HG02588 (cell line): ENCODE measurements at regions not wholly inside any gene's neighbourhood (a gene's known extent, or its start where the extent isn't known, plus 50 kb on each side); places are given as distances from the start of the nearest gene placed in this dataset.
"Not testable (repeated sequence)": the region's sequence is repeated elsewhere in the genome, so short reads cannot be mapped to it uniquely, and the experiment has no call there.

ENCODE experiments used
- ATAC-seq: cut with Tn5 transposase; IDR thresholded peaks from one replicate; pipeline ENCODE4 v1.9.1; 2021; ENCODE audit warnings: mild to moderate bottlenecking, moderate library complexity; ENCODE audit not compliant: unreplicated experiment

DNA sequence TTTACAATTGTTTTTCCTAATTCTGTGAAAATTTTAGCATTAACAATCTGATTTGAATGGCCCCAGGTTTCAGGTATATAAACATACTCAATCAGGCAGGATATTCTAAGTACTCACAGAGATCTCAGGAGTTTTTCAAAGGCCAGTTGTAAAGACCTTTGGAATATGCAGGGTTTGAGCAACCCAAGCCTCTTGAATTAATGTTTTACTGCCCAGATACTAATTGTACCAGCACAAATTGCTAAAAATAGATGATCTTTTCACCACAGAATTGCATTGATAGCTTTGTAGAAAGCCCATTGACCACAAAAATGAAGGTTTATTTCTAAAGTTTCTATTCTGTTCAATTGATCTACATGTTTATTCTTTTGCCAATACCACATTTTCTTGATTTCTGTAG lies 186.5 kb downstream of the OSTF1 start:
- ATAC-seq: no peak

DNA sequence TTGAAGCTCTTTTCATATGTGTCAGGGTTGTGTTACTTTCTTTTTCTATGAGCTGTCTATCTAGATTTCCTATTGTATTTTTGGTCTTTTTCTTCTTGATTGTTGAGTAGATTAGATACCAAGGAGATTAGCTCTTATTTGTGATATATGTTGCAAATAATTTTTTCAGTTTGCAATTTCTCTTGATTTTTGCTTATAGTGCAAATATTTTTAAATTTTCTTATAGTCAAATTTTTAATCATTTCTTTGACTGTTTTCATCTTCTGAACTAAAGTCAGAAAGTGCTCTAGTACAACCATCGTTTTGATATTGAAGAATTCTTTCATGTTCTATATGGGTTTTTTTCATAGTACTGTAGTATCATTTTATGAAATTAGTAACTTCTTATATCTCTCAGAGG lies 193.7 kb downstream of the OSTF1 start:
- no peak for ATAC-seq

DNA sequence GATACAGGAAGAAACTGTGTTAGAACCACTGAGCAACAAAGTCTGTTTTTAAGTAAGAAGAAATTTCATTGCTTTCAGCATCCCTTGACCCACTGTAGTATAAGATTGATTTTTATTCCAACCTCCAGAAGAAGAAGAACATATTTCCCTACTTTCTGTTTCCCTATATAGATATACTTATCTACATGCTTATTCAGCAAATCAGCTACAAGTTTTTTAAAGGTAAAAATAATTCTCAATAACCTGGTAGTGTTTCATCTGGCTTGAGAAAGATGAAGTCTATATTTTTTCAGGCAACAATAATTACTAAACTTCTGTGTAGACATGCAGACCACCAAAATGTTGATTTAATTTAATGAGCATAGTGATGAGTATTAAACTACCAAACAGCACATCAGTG lies 201.0 kb downstream of the OSTF1 start:
- no peak for ATAC-seq

DNA sequence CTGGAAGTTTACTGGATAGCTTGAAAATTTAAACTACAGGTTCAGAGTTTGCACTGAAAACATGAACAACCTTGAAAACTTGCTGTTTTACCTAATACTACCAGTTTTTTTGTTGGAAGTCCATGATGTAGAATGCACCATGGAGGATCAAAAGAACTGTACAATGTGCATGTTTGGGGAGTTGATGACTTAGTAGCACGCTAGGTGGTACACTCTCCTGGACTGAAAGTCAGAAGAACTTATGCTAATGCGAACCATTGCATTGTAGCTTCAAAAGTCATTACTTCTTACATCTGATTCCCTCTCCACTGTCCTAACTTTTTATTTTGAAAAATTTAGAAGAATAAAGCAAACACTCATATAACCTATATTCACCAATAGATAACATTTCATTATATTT lies 211.0 kb downstream of the OSTF1 start:
- no peak for ATAC-seq

DNA sequence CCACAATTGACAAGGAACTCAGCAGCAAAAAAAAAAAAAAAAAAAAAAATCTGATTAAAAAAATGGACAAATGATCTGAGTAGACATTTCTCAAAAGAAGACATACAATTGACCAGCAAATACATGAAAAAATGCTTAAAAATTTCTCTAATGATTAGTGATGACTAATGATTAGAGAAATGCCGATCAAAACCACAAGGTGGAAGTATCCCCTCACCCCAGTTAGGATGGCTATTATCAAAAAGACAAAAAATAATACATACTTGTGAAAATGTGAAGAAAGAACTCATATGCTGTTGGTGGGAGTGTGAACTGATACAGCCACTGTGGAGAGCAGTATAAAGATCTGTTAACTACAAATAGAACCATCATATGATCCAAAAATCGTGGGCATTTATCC lies 245.3 kb downstream of the OSTF1 start:
- no peak for ATAC-seq

DNA sequence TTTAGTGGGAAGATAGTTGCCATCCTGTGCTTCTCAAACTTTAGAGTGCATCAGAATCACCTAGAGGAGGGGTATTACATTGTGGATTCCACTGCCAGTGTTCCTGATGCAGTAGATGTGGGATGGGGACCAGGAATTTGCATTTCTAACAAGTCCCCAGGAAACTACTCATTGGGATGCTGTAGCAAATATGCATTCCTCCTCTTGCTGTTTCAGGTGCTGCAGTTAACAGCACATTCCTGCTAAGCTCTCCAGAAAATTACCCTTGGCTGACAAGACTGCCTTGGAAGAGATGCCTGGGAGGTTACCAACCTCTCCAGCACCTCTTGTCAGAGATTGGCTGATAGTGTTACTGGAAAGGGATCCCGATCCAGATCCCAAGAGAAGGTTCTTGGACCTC lies 270.5 kb downstream of the OSTF1 start:
- no peak for ATAC-seq

DNA sequence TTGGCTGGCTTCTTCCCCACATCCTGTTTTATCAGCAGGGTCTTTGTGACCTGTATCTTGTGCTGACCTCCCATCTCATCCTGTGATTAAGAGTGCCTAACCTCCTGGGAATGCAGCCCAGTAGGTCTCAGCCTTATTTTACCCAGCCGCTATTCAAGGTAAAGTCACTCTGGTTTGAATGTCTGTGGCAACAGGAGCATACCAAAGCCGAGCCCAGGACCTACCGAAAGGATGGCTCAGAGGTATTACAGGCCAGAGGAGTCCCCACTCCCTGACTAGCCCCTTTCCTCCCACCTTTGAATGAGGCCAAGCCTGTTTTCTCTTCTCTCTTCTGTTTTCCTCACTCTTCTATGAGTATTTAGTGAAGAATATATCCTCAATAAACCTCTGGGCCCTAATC lies 271.3 kb downstream of the OSTF1 start:
- ATAC-seq: no peak

DNA sequence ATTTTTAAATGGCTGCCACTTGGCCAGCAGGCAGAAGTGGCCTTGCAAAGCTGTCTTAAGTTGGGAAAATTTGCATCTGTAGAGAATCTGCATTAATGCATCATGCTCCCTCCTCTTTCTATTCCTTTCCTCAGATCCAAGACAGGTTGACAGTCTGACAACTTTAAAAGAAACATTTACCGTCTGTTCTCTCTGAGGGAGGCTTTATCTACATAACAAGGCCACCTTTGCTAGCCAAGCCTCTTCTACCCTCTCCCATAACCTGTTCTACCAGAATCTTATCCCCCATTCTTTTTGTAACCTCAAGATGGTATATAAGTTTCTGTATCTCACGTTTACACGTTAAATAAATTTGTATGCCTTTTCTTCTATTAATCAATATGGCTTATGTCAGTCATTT lies 271.9 kb downstream of the OSTF1 start:
- no peak for ATAC-seq

DNA sequence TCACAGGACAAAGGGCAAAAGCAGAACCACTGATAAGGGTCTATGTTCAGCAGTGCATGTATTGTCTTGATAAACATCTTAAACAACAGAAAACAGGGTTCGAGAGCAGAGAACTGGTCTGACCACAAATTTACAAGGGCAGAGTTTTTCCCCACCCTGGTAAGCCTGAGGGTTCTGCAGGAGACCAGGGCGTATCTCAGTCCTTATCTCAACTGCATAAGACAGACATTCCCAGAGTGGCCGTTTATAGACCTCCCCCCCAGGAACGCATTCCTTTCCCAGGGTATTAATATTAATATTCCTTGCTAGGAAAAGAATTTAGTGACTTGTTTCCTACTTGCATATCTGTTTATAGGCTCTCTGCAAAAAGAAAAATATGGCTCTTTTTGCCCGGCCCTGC lies 274.1 kb downstream of the OSTF1 start:
- ATAC-seq: not testable (repeated sequence)

DNA sequence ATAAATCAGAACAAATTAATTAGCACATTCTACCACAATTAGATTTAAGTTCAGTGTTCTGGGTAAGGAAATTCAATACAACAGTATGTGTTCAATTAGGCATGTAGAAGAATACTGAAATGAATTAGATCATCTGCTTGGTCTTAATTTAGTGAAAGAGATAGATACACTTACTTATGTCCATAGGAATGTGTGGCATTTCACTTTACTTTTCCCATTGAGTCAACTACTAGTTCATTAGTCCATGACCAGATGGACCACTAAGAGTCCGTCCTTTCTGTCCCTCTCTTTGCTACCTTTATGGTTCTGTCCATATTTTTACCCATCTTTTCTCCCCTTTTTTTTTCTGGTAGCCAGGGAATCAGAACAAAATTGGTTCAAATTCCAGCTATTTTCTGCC lies 276.9 kb downstream of the OSTF1 start:
- no peak for ATAC-seq

DNA sequence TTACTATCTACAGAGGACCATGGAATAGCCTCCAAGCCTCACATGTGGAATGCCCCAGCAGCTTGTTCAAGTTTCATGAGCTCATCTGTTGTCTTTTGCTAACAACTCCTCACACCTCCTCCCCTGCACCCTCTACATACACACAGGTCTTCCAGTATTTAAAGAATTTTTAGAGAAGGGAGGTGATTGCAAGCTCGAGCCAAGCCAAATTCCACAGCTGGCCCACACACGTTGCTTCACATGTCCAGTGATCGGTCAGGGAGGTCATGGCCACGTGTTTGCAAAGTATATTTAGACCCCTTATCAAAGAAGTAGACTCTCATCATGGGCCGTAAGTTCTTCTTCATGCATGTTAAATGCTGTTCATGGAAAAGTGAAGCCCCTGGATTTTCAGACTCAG lies 281.7 kb downstream of the OSTF1 start:
- no peak for ATAC-seq

DNA sequence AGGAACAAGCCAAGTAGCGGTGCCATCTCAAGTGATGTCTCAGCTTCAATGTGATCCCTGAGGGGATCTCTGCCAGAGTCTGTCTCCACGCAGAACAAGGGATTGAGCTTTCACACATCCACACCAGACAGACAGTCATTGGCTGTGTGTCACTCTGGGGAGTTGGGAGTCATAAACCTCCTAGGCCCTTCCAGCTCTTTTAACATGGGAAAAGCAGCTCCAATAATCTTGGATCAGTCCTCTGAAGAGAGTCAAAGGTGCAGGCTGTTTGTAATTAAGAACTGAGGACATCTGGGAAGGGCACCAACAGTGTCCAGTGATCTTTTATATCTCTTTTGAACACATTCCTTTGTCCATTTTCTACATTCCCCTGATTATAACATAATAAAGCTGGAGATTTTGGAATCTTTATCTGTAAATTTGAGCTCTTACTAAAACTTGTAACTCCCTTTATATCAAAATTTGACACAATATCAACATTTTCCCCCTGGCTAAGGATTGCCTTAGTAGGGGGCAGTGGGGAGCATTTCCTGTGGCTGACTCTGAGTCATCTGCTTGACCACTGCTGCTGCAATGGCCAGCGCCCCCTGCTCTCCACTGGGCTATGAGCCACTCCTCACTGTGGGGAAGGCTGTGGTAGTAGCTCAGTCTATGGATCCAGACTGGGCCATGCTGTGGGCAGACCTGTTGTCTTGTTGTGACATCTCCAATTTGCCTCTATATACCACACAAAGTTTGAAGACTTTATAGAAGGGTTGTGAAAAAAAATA lies 284.4 kb downstream of the OSTF1 start:
- ATAC-seq: no peak

DNA sequence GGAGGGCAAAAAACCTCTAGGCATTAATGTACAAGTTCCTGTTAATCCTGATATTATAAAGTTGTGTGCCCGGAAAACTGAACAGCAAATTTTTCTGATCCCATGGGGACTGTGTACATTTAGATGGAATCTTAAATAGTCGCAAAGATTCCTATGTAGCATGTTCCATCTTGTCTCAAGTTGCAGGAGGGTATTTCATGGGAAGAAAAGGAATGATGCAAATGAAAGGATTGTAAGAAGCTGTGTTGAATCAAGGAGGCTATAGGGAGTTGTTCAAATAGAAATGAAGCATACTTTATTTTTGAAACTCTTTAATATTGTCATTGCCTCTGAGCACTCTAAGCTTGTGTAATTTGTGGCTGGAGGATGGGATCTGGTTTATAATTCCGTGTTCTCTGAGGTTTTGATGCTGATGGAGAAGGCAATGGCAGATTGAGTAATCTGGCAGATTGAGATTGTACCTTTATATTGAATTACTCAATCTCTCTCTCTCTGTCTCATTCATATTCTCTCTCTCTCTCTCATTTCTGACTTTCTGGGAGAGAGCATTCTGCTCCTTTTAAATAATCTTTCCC lies 288.5 kb downstream of the OSTF1 start:
- ATAC-seq: no peak

DNA sequence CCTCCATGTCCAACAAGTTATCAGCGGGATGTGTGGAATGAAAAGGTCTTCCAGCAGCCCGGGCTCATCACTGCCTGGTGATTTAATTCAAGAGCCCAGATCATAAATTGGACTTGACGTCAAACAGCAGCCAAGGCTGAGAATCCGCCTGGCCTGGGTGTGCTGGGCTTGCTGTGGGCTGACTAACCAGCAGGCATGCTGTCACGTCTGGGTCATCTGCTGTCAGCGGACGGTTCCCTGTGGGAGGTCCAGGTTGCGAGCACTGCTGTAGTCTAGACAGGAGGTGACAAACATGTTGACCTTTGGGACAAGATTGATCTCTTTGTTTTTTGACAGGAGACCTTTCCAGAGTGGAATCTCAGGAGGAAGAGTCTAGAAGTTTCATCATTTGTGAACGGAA lies 289.7 kb downstream of the OSTF1 start:
- no peak for ATAC-seq

DNA sequence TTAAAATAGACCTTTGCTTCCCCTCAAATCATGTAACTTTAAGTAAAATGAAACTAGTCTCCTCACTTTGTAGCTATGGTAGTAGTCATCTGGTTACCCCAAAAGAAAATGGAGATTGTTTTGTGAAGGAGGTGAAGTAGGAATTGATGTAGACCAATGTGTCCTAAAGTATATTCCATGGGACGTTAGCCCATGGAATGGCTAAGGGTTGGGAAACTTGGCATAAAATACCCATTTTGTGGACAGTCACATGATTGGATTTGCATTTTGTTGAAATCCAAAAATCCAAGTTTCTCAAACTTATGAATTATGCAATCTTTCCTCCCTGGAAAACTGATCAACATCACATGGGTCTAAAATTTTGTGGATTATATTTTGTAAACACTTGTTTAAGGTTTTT lies 290.6 kb downstream of the OSTF1 start:
- ATAC-seq: no peak

DNA sequence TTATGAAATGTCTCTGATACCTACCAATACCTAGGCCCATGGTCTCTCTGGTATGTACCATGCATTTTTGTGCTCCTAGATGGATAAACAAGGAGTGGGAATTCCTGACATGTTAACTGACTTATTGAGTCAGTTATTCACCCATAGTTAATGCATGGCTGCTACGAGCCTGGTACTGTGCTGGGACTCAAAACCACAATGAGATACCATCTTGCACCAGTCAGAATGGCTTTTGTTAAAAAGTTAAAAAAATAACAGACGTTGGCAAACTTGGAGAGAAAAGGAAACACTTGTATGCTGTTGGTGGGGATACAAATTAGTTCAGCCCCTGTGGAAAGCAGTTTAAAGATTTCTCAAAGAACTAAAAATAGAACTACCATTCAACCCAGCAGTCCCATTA lies 293.8 kb downstream of the OSTF1 start:
- ATAC-seq: no peak

DNA sequence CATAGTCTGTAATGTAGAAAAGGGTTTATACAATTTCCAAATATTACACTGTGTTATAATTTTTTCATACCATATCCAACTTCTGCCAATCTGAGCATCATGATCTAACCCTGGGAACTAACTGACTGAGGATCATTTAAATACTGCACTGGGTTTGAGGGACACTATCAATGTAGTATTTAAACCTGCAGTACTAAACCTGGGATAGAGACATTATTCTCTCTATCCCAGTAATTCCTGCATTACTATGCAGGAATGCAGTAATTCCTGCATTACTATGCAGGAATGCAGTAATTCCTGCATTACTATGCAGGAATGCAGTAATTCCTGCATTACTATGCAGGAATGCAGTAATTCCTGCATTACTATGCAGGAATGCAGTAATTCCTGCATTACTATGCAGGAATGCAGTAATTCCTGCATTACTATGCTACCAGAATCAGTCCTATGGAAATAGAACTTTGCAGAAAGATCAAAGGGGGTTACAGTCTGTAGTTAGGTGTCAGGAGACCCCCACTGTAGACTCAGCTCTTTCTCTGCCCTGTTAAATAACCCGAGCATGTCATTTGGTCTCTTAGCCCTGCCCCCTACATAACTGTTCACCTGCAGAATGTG lies 295.2 kb downstream of the OSTF1 start:
- not testable (repeated sequence) for ATAC-seq

DNA sequence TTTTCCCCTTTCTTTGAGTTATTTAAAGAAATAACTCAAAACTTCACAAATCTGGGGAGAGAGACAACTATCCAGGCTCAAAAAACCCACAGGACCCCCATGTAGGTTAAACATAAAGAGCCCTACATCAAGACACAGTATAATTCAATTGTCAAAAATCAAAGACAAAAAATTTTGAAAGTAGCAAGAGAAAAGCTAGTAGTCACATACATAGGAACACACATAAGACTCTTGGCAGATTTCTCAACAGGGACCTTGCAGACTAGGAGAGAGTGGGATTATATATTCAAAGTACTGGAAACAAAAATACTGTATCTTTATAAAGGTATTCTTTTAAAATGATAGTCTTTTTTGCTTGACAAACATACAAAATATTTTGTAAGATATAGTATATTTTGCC lies 296.9 kb downstream of the OSTF1 start:
- no peak for ATAC-seq

DNA sequence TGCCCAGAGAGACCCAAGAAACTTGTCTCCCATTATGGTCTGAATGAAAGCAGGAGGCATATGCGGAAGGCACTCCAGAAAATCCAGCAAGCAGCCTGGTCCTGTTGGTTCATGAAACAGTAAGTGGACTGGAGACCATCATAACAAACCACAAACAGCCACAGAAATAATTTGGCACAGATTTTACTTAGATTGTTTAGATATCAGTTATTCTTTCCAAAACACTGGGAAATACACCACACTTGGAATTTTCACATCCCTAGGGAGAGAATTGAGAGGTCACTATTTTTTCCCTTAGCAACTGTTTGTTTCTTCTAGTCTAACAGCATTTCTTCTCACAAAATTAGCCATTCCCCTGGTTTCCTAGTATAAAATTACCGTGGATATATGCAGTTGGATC lies 300.8 kb downstream of the OSTF1 start:
- ATAC-seq: no peak

DNA sequence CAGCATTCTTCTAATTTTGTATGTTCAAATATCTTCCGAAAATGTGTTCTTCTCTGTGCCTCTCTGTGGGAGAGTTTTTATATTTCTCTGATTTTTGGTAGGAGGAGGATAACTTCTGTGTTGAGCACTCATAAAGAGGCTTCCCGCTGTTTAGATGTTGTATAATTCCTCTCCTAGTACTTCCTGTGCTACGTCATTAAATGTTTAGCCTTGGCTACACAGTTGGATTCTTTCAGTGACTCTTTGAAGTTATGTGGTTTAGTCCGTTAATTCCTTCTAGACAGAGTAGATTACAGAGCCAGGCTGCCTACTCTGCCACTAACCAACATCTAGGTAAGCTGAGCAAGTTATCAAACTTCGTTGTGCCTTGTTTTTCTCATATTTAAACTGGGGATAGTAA lies 302.6 kb downstream of the OSTF1 start:
- ATAC-seq: no peak

DNA sequence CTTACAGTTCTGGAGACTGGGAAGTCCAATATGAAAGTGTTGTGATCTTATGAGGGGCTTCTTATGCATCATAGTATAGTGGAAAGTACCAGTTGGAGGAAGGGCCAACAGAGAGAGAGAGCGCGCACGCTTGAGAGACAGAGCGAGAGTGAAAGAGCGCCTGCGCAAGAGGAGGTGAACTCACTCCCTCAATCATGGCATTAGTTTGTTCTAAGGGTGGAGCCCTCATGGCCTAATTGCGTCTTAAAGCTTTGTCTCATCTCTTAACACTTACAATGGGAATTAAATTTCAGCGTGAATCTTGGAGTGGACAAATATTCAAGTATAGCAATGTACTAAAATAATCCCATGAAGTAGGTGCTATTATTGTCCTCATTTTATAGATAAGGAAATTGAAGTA lies 303.2 kb downstream of the OSTF1 start:
- ATAC-seq: no peak

DNA sequence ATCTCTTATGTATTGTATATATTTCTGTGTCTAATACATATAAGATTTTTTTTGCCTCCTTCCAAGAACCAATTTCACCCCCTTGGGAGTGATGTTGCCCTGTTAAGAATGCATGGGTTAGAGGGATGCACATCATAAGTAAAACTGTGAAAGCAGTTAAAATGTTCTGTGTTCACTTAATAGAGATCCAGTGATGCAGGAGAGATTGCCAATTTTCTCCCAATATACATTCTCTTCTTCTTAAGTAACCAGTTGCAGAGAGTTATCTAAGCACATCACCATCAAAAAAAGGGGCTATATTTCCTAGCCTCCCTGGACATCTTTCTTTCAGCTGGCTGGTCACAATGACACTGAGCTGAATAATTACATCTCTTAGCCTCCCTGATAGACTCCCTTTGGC lies 307.0 kb downstream of the OSTF1 start:
- ATAC-seq: no peak

DNA sequence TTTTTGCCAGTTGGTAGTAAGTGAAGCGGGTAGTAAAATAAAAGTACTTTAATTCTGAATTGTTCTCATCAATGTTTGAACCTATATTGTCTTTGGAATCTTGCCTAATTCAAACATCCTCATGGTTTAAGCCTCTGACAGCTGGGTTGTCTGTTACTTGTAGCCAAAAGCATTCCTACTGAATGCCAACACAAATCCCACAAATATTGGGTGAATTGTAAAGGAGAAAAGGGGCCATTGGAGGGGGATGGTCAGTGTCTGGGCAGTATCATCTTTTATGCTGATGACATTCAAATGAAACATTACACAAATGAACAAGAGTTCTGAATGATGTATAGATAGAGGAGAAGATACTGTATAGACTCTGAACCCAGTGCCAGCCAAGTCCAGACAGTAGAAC lies 309.5 kb downstream of the OSTF1 start:
- ATAC-seq: no peak
